GM23338 (cell line): ENCODE measurements at regions not wholly inside any gene's neighbourhood (a gene's known extent, or its start where the extent isn't known, plus 50 kb on each side); places are given as distances from the start of the nearest gene placed in this dataset.

ENCODE experiments used
- ATAC-seq: fragments of 200-7000 bp; cut with Tn5 transposase; 3 replicates; pipeline ENCODE4 v1.9.1; 2020
- DNase-seq: peaks from one replicate; pipeline ENCODE4 v3.0.0-alpha.2; 2015; ENCODE audit warnings: low spot score
- H2AFZ ChIP-seq: fragments of 200-600 bp; sonication (generic); 2 replicates; pipeline ENCODE4 v1.8.0; 2016; ENCODE audit warnings: antibody characterized with exemption, mild to moderate bottlenecking, moderate library complexity
- H3F3A ChIP-seq: fragments of 200-600 bp; sonication (generic); replicated peaks from 2 replicates; pipeline ENCODE4 v1.8.0; 2017; ENCODE audit warnings: antibody characterized with exemption, mixed run types, low read depth
- H3K27ac ChIP-seq: fragments of 200-600 bp; sonication (generic); 2 replicates; pipeline ENCODE4 v1.6.1; 2016; ENCODE audit warnings: low read depth
- H3K27me3 ChIP-seq: fragments of 200-600 bp; sonication (generic); 2 replicates; pipeline ENCODE4 v1.8.0; 2016; ENCODE audit warnings: mild to moderate bottlenecking, mixed run types, moderate library complexity; ENCODE audit not compliant: insufficient read depth
- H3K36me3 ChIP-seq: fragments of 200-600 bp; sonication (generic); 2 replicates; pipeline ENCODE4 v1.8.0; 2016; ENCODE audit warnings: mild to moderate bottlenecking; ENCODE audit not compliant: insufficient read depth
- H3K4me1 ChIP-seq: fragments of 200-600 bp; sonication (generic); 2 replicates; pipeline ENCODE4 v1.8.0; 2016; ENCODE audit warnings: mild to moderate bottlenecking, moderate library complexity; ENCODE audit not compliant: insufficient read depth
- H3K4me2 ChIP-seq: fragments of 200-600 bp; sonication (generic); 2 replicates; pipeline ENCODE4 v1.7.1; 2017; ENCODE audit warnings: mixed run types
- H3K4me3 ChIP-seq: fragments of 200-600 bp; sonication (generic); 2 replicates; pipeline ENCODE4 v1.6.1; 2016; ENCODE audit warnings: mixed run types
- H3K79me2 ChIP-seq: fragments of 200-600 bp; sonication (generic); replicated peaks from 2 replicates; pipeline ENCODE4 v1.8.0; 2017; ENCODE audit warnings: mild to moderate bottlenecking; ENCODE audit not compliant: insufficient read depth
- H3K9me2 ChIP-seq: fragments of 200-600 bp; sonication (generic); 2 replicates; pipeline ENCODE4 v1.8.0; 2017; ENCODE audit not compliant: insufficient read depth
- H4K20me1 ChIP-seq: fragments of 200-600 bp; sonication (generic); replicated peaks from 2 replicates; pipeline ENCODE4 v1.8.0; 2017; ENCODE audit warnings: mild to moderate bottlenecking; ENCODE audit not compliant: insufficient read depth
- H3K27ac Mint-ChIP-seq: 2 replicates; pipeline ENCODE4 v1.8.0; 2020; ENCODE audit warnings: inconsistent platforms, mild to moderate bottlenecking, moderate library complexity, mixed read lengths
- H3K27me3 Mint-ChIP-seq: 3 replicates; pipeline ENCODE4 v1.8.0; 2022; ENCODE audit warnings: low read depth, mild to moderate bottlenecking, moderate library complexity, mixed read lengths, inconsistent platforms; ENCODE audit not compliant: insufficient read depth, poor library complexity
- H3K36me3 Mint-ChIP-seq: 3 replicates; pipeline ENCODE4 v1.8.0; 2021; ENCODE audit warnings: low read depth, mild to moderate bottlenecking, inconsistent platforms, moderate library complexity, mixed read lengths
- H3K4me1 Mint-ChIP-seq: 3 replicates; pipeline ENCODE4 v1.8.0; 2020; ENCODE audit warnings: mild to moderate bottlenecking, inconsistent platforms, mixed read lengths
- H3K4me3 Mint-ChIP-seq: 3 replicates; pipeline ENCODE4 v1.8.0; 2021; ENCODE audit warnings: moderate library complexity, mild to moderate bottlenecking, inconsistent platforms, mixed read lengths
- H3K9me3 Mint-ChIP-seq: 3 replicates; pipeline ENCODE4 v1.8.0; 2020; ENCODE audit warnings: moderate library complexity, mild to moderate bottlenecking, inconsistent platforms, mixed read lengths
- CREB1 ChIP-seq: fragments of 250-450 bp; sonication (Bioruptor Pico); IDR thresholded peaks from 2 replicates; pipeline ENCODE4 v1.5.0; 2020; ENCODE audit warnings: low read depth, mild to moderate bottlenecking, moderate library complexity
- CTCF ChIP-seq, 2 experiments: fragments of 200-600 bp in 1 of 2; sonication (generic) in 1 of 2; conservative IDR thresholded peaks; 2 replicates each; pipeline versions ENCODE4 v1.5.1 to v1.6.1; 2016 to 2017; ENCODE audit warnings: antibody characterized with exemption in 2 of 2, low read depth in 2 of 2, mild to moderate bottlenecking in 2 of 2, moderate library complexity in 1 of 2
- ETS1 ChIP-seq: IDR thresholded peaks from 2 replicates; pipeline ENCODE4 v1.6.1; 2016; ENCODE audit warnings: antibody characterized with exemption
- EZH2 ChIP-seq: fragments of 200-600 bp; sonication (generic); IDR thresholded peaks from one replicate; pipeline ENCODE4 v1.8.0; 2017; ENCODE audit warnings: antibody characterized with exemption, mild to moderate bottlenecking, low read depth; ENCODE audit not compliant: unreplicated experiment
- EZH2phosphoT487 ChIP-seq: fragments of 200-600 bp; sonication (generic); IDR thresholded peaks from one replicate; pipeline ENCODE4 v1.8.1; 2018; ENCODE audit warnings: antibody characterized with exemption; ENCODE audit not compliant: unreplicated experiment
- JUNB ChIP-seq: IDR thresholded peaks from one replicate; pipeline ENCODE4 v1.6.1; 2016; ENCODE audit warnings: antibody characterized with exemption; ENCODE audit not compliant: unreplicated experiment
- NANOG ChIP-seq: IDR thresholded peaks from 2 replicates; pipeline ENCODE4 v1.6.1; 2016; ENCODE audit warnings: antibody characterized with exemption, borderline replicate concordance
- POLR2AphosphoS5 ChIP-seq: IDR thresholded peaks from 2 replicates; pipeline ENCODE4 v1.6.1; 2016; ENCODE audit warnings: antibody characterized with exemption, low read depth
- REST ChIP-seq: IDR thresholded peaks from one replicate; pipeline ENCODE4 v1.6.1; 2018; ENCODE audit warnings: antibody characterized with exemption; ENCODE audit not compliant: unreplicated experiment
- STAT1 ChIP-seq: IDR thresholded peaks from one replicate; pipeline ENCODE4 v1.6.1; 2016; ENCODE audit warnings: antibody characterized with exemption; ENCODE audit not compliant: unreplicated experiment
- ZNF114 ChIP-seq: fragments of 250-450 bp; sonication (Bioruptor Pico); IDR thresholded peaks from 2 replicates; pipeline ENCODE4 v1.5.0; 2020; ENCODE audit warnings: mild to moderate bottlenecking, moderate library complexity
- ZNF331 ChIP-seq: fragments of 250-450 bp; sonication (Bioruptor Pico); IDR thresholded peaks from 2 replicates; pipeline ENCODE4 v1.5.0; 2020; ENCODE audit warnings: low read depth, mild to moderate bottlenecking, moderate library complexity
- ZNF462 ChIP-seq: fragments of 250-450 bp; sonication (Bioruptor Pico); IDR thresholded peaks from 2 replicates; pipeline ENCODE4 v1.5.0; 2020; ENCODE audit warnings: mild to moderate bottlenecking, moderate library complexity

GRCh38 chr12:43127886-43128549, 424.0 kb downstream of the ADAMTS20 start:
- H3K27me3 Mint-ChIP-seq: no peaks in the 10 kb centered on the region
- no peaks in the 10 kb centered on the region for H3K36me3 ChIP-seq
- H3F3A ChIP-seq: no peaks in the 10 kb centered on the region
- TF ChIP-seq NANOG (no peak), ZNF114 (CRISPR knock-in tag) (no peak), CTCF (conservative IDR thresholded peaks at IDR 0.05; ENCODE audit: low read depth in 2 of 2) (no peak), EZH2 (no peak), JUNB (no peak), CREB1 (CRISPR knock-in tag) (no peak), STAT1 (no peak), REST (no peak), ETS1 (no peak), ZNF462 (no peak), POLR2AphosphoS5 (no peak), ZNF331 (CRISPR knock-in tag) (no peak), EZH2phosphoT487 (no peak)
- H3K27ac ChIP-seq: no peak overlapping the region
- no peaks in the 10 kb centered on the region for H3K9me3 Mint-ChIP-seq
- peaks cover 15% of the 10 kb centered on the region for H3K4me1 Mint-ChIP-seq
- no peak overlapping the region for H3K27ac Mint-ChIP-seq
- no peaks in the 10 kb centered on the region for H3K27me3 ChIP-seq
- no peaks in the 10 kb centered on the region for H3K79me2 ChIP-seq
- no peaks in the 10 kb centered on the region for H3K4me1 ChIP-seq
- H3K9me2 ChIP-seq: peaks cover 18% of the 10 kb centered on the region; the same call in 1 of the 2 replicates
- H3K4me2 ChIP-seq: no peak overlapping the region
- H3K4me3 ChIP-seq: no peak overlapping the region
- no peaks in the 10 kb centered on the region for H3K36me3 Mint-ChIP-seq
- ATAC-seq (no peak), DNase-seq (no peak)
- H2AFZ ChIP-seq: no peak overlapping the region
- no peak overlapping the region for H3K4me3 Mint-ChIP-seq
- no peaks in the 10 kb centered on the region for H4K20me1 ChIP-seq
